Mesenchymal stem cell (in vitro differentiated cells and primary cell): ENCODE measurements at regions not wholly inside any gene's neighbourhood (a gene's known extent, or its start where the extent isn't known, plus 50 kb on each side); places are given as distances from the start of the nearest gene placed in this dataset.

ENCODE experiments used
- DNase-seq: peaks from one replicate; pipeline ENCODE4 v3.0.0-alpha.2; 2013
- H2AFZ ChIP-seq: one replicate; pipeline ENCODE4 v1.6.1; 2013; ENCODE audit warnings: low read depth, mild to moderate bottlenecking, control low read depth, inconsistent platforms, low read length, moderate library complexity
- H2AK5ac ChIP-seq: 2 replicates; pipeline ENCODE4 v1.6.1; 2013; ENCODE audit warnings: low read length, moderate library complexity, mild to moderate bottlenecking, inconsistent platforms; ENCODE audit not compliant: severe bottlenecking
- H2BK120ac ChIP-seq: one replicate; pipeline ENCODE4 v1.6.1; 2013; ENCODE audit warnings: low read depth, mild to moderate bottlenecking, inconsistent platforms, low read length, moderate library complexity
- H2BK12ac ChIP-seq, 2 experiments: one replicate each; pipeline ENCODE4 v1.6.1; 2013; ENCODE audit warnings: inconsistent platforms in 2 of 2, low read length in 2 of 2, mild to moderate bottlenecking in 2 of 2, moderate library complexity in 2 of 2, control low read depth in 1 of 2
- H2BK15ac ChIP-seq: one replicate; pipeline ENCODE4 v1.6.1; 2013; ENCODE audit warnings: mild to moderate bottlenecking, low read depth, inconsistent platforms; ENCODE audit not compliant: poor library complexity, severe bottlenecking
- H2BK5ac ChIP-seq: 2 replicates; pipeline ENCODE4 v1.6.1; 2013; ENCODE audit warnings: low read depth, mild to moderate bottlenecking, low read length, control low read depth, inconsistent platforms; ENCODE audit not compliant: poor library complexity, severe bottlenecking
- H3K14ac ChIP-seq, 2 experiments: one replicate each; pipeline ENCODE4 v1.6.1; 2013; ENCODE audit warnings: inconsistent platforms in 2 of 2, low read length in 2 of 2, control low read depth in 1 of 2, mild to moderate bottlenecking in 1 of 2, moderate library complexity in 1 of 2
- H3K18ac ChIP-seq, 2 experiments: one replicate each; pipeline ENCODE4 v1.6.1; 2013; ENCODE audit warnings: inconsistent platforms in 2 of 2, low read length in 2 of 2, control low read depth in 1 of 2, low read depth in 1 of 2, mild to moderate bottlenecking in 1 of 2
- H3K23ac ChIP-seq, 2 experiments: one replicate each; pipeline ENCODE4 v1.6.1; 2013; ENCODE audit warnings: inconsistent platforms in 2 of 2, low read length in 2 of 2, mild to moderate bottlenecking in 2 of 2, moderate library complexity in 2 of 2, control low read depth in 1 of 2
- H3K27ac ChIP-seq: 2 replicates; pipeline ENCODE4 v1.5.1; 2013; ENCODE audit warnings: mild to moderate bottlenecking, moderate library complexity, low read length, control low read depth, inconsistent platforms; ENCODE audit not compliant: poor library complexity, severe bottlenecking
- H3K27me3 ChIP-seq, 2 experiments: 2 replicates each; pipeline versions ENCODE4 v1.6.1 to v1.7.0; 2013; ENCODE audit warnings: low read length in 2 of 2, mild to moderate bottlenecking in 2 of 2, moderate library complexity in 2 of 2, control low read depth in 1 of 2, inconsistent platforms in 1 of 2; ENCODE audit not compliant: control insufficient read depth in 1 of 2, insufficient read depth in 1 of 2
- H3K36me3 ChIP-seq, 2 experiments: 2 replicates each; pipeline versions ENCODE4 v1.6.1 to v1.7.0; 2013; ENCODE audit warnings: low read length in 2 of 2, control low read depth in 1 of 2, inconsistent platforms in 1 of 2, low read depth in 1 of 2, mild to moderate bottlenecking in 1 of 2; ENCODE audit not compliant: insufficient read depth in 2 of 2, control insufficient read depth in 1 of 2
- H3K4ac ChIP-seq, 2 experiments: one replicate each; pipeline ENCODE4 v1.6.1; 2013; ENCODE audit warnings: inconsistent platforms in 2 of 2, low read length in 2 of 2, mild to moderate bottlenecking in 2 of 2, moderate library complexity in 2 of 2, control low read depth in 1 of 2, low read depth in 1 of 2
- H3K4me1 ChIP-seq: 2 replicates; pipeline ENCODE4 v1.6.1; 2013; ENCODE audit warnings: low read depth, low read length, control low read depth; ENCODE audit not compliant: control insufficient read depth, insufficient read depth
- H3K4me2 ChIP-seq: 2 replicates; pipeline ENCODE4 v1.6.1; 2013; ENCODE audit warnings: low read length, mild to moderate bottlenecking, inconsistent platforms; ENCODE audit not compliant: poor library complexity, severe bottlenecking
- H3K4me3 ChIP-seq, 2 experiments: 2 replicates each; pipeline versions ENCODE4 v1.5.1 to v1.7.0; 2013; ENCODE audit warnings: low read length in 2 of 2, mild to moderate bottlenecking in 2 of 2, control low read depth in 1 of 2, low read depth in 1 of 2; ENCODE audit not compliant: insufficient read depth in 1 of 2
- H3K79me1 ChIP-seq: replicated peaks from 2 replicates; pipeline ENCODE4 v1.6.1; 2013; ENCODE audit warnings: mild to moderate bottlenecking, control low read depth, low read length, inconsistent platforms; ENCODE audit not compliant: poor library complexity, severe bottlenecking
- H3K9ac ChIP-seq: 2 replicates; pipeline ENCODE4 v1.7.0; 2013; ENCODE audit warnings: mild to moderate bottlenecking, low read length, moderate library complexity
- H3K9me3 ChIP-seq: 2 replicates; pipeline ENCODE4 v1.7.0; 2013; ENCODE audit warnings: mild to moderate bottlenecking, low read length; ENCODE audit not compliant: control insufficient read depth
- H4K8ac ChIP-seq: one replicate; pipeline ENCODE4 v1.6.1; 2013; ENCODE audit warnings: inconsistent platforms, mild to moderate bottlenecking, low read length, moderate library complexity
- H4K91ac ChIP-seq: one replicate; pipeline ENCODE4 v1.6.1; 2013; ENCODE audit warnings: mild to moderate bottlenecking, low read length, inconsistent platforms
- WGBS: methylation state at CpG from one replicate; pipeline ENCODE4 v1.1.7; 2013; ENCODE audit warnings: mixed read lengths; 5-methylcytosine and 5-hydroxymethylcytosine counted together

- WGBS: 93% methylated on average over 23 of the region's 23 CpGs
- Histone ChIP-seq H3K4me3 (no peak overlapping the region), H3K9me3 (peaks cover 11% of the 10 kb centered on the region), H4K91ac (no peak overlapping the region), H2AK5ac (no peak overlapping the region), H2BK120ac (no peak overlapping the region), H3K4ac (no peak overlapping the region), H3K23ac (no peak overlapping the region), H3K14ac (no peak overlapping the region), H2BK15ac (no peak overlapping the region), H2BK12ac (no peak overlapping the region), H3K27ac (no peak overlapping the region), H2AFZ (no peak overlapping the region), H3K79me1 (no peaks in the 10 kb centered on the region), H3K18ac (no peak overlapping the region), H2BK5ac (no peak overlapping the region), H3K27me3 (no peaks in the 10 kb centered on the region), H3K9ac (no peak overlapping the region), H3K4me1 (peaks cover 2% of the 10 kb centered on the region), H4K8ac (no peak overlapping the region), H3K36me3 (no peaks in the 10 kb centered on the region), H3K4me2 (no peak overlapping the region)
- DNase-seq: no peak
These were observed 366.7 kb upstream of the SOX11 start for GRCh38 chr2:5325523-5325922.

- H3K27me3 ChIP-seq: no peaks in the 10 kb centered on the region
- H3K9ac ChIP-seq: no peak overlapping the region
- H3K27ac ChIP-seq: no peak overlapping the region
- no peak overlapping the region for H2AFZ ChIP-seq
- 86% methylated on average over 5 of the region's 5 CpGs for WGBS
- no peak overlapping the region for H2BK5ac ChIP-seq
- no peak overlapping the region for H3K4ac ChIP-seq
- no peak overlapping the region for H2AK5ac ChIP-seq
- no peak overlapping the region for H3K18ac ChIP-seq
- no peak overlapping the region for H2BK12ac ChIP-seq
- no peak overlapping the region for H3K4me3 ChIP-seq
- H4K8ac ChIP-seq: no peak overlapping the region
- peaks cover 11% of the 10 kb centered on the region for H3K9me3 ChIP-seq
- H3K14ac ChIP-seq: no peak overlapping the region
- H3K23ac ChIP-seq: no peak overlapping the region
- DNase-seq: no peak
- H4K91ac ChIP-seq: no peak overlapping the region
- no peaks in the 10 kb centered on the region for H3K36me3 ChIP-seq
- H3K79me1 ChIP-seq: no peaks in the 10 kb centered on the region
- H3K4me1 ChIP-seq: peaks cover 11% of the 10 kb centered on the region
- H2BK120ac ChIP-seq: no peak overlapping the region
- H3K4me2 ChIP-seq: no peak overlapping the region
- H2BK15ac ChIP-seq: no peak overlapping the region
These were observed 363.4 kb upstream of the SOX11 start for GRCh38 chr2:5328826-5329225.

- Histone ChIP-seq H3K23ac (no peak overlapping the region), H3K4ac (no peak overlapping the region), H3K9ac (no peak overlapping the region), H2BK12ac (no peak overlapping the region), H3K27ac (no peak overlapping the region), H3K4me2 (no peak overlapping the region), H3K18ac (no peak overlapping the region), H4K8ac (no peak overlapping the region), H2BK15ac (no peak overlapping the region), H2AK5ac (peak overlapping the region; percentile 63), H3K36me3 (no peaks in the 10 kb centered on the region), H3K79me1 (no peaks in the 10 kb centered on the region), H2AFZ (no peak overlapping the region), H3K27me3 (no peaks in the 10 kb centered on the region), H2BK120ac (no peak overlapping the region), H4K91ac (no peak overlapping the region), H3K14ac (no peak overlapping the region), H2BK5ac (no peak overlapping the region), H3K9me3 (peaks cover 5% of the 10 kb centered on the region), H3K4me1 (peaks cover 11% of the 10 kb centered on the region), H3K4me3 (no peak overlapping the region)
- 90% methylated on average over 3 of the region's 3 CpGs for WGBS
- no peak for DNase-seq
These were observed 362.4 kb upstream of the SOX11 start for GRCh38 chr2:5329763-5330162.

- no peak overlapping the region for H3K4me2 ChIP-seq
- no peak overlapping the region for H3K23ac ChIP-seq
- H3K27me3 ChIP-seq: no peaks in the 10 kb centered on the region
- no peak overlapping the region for H3K18ac ChIP-seq
- no peak overlapping the region for H3K9ac ChIP-seq
- H3K36me3 ChIP-seq: no peaks in the 10 kb centered on the region
- no peak overlapping the region for H2BK5ac ChIP-seq
- no peak overlapping the region for H2BK15ac ChIP-seq
- no peak overlapping the region for H3K4ac ChIP-seq
- no peak overlapping the region for H3K4me3 ChIP-seq
- WGBS: 10% methylated on average over 1 of the region's 1 CpG
- H3K9me3 ChIP-seq: peaks cover 4% of the 10 kb centered on the region
- no peak overlapping the region for H4K8ac ChIP-seq
- no peaks in the 10 kb centered on the region for H3K79me1 ChIP-seq
- no peak overlapping the region for H2BK120ac ChIP-seq
- no peak overlapping the region for H3K14ac ChIP-seq
- no peak overlapping the region for H2AK5ac ChIP-seq
- H2AFZ ChIP-seq: no peak overlapping the region
- H3K4me1 ChIP-seq: peaks cover 11% of the 10 kb centered on the region
- H3K27ac ChIP-seq: peak overlapping the region; percentile 22
- no peak for DNase-seq
- H4K91ac ChIP-seq: no peak overlapping the region
- H2BK12ac ChIP-seq: no peak overlapping the region
These were observed 361.2 kb upstream of the SOX11 start for GRCh38 chr2:5330961-5331360.
